ENCODE measurements at regions not wholly inside any gene's neighbourhood (a gene's known extent, or its start where the extent isn't known, plus 50 kb on each side); places are given as distances from the start of the nearest gene placed in this dataset.
A peak's percentile ranks its signal among the peaks of the same experiment; 100 is the strongest.

GRCh38 chr22:47394504-47395440, 632.3 kb downstream of the TBC1D22A start:
- Histone ChIP-seq H3K27ac (ENCODE audit: extremely low read depth, low read depth, low read length) (no peak overlapping the region), H3K4me1 (ENCODE audit: control insufficient read depth, insufficient read depth, low read length) (no peaks in the 10 kb centered on the region), H3K4me3 (ENCODE audit: low read depth, low read length) (no peak overlapping the region), H3K9me3 (ENCODE audit: control insufficient read depth, insufficient read depth, low read depth, low read length) (no peaks in the 10 kb centered on the region), H3K36me3 (ENCODE audit: control insufficient read depth in 2 of 2, insufficient read depth in 1 of 2, low read length in 2 of 2) (no peaks in the 10 kb centered on the region)
- POLR2A ChIA-PET, result no interaction called here
- CTCF ChIA-PET, result no interaction called here
- TF ChIP-seq KLF9 (tag by site-specific recombination; IDR thresholded peaks at IDR 0.05; ENCODE audit: low read depth), result no peak
- no peak for TF ChIP-seq PRDM1 (tag by site-specific recombination; IDR thresholded peaks at IDR 0.05)
- TF ChIP-seq BCL11A (tag by site-specific recombination; IDR thresholded peaks at IDR 0.05; ENCODE audit: low read depth), result no peak
- TF ChIP-seq RBAK (tag by site-specific recombination; IDR thresholded peaks at IDR 0.05), result no peak
- no peak for TF ChIP-seq ZNF37A (tag by site-specific recombination; IDR thresholded peaks at IDR 0.05)
- no peak for TF ChIP-seq ZNF18 (tag by site-specific recombination; IDR thresholded peaks at IDR 0.05)
- no peak for TF ChIP-seq ZFP3 (tag by site-specific recombination; IDR thresholded peaks at IDR 0.05; ENCODE audit: low read depth)
- TF ChIP-seq GLI4 (tag by site-specific recombination; IDR thresholded peaks at IDR 0.05), result no peak
- TF ChIP-seq KLF8 (tag by site-specific recombination; IDR thresholded peaks at IDR 0.05), result no peak
- no peak for TF ChIP-seq ZFP41 (tag by site-specific recombination; IDR thresholded peaks at IDR 0.05; ENCODE audit: borderline replicate concordance)
- TF ChIP-seq ZNF621 (tag by site-specific recombination; IDR thresholded peaks at IDR 0.05), result no peak
- TF ChIP-seq WT1 (tag by site-specific recombination; IDR thresholded peaks at IDR 0.05), result no peak
- TF ChIP-seq PRDM6 (tag by site-specific recombination; IDR thresholded peaks at IDR 0.05), result no peak

- no peak overlapping the region for H3K27ac ChIP-seq (ENCODE audit: extremely low read depth, low read depth, low read length)
- no peaks in the 10 kb centered on the region for H3K36me3 ChIP-seq (ENCODE audit: control insufficient read depth in 2 of 2, insufficient read depth in 1 of 2, low read length in 2 of 2)
- no peak overlapping the region for H3K4me3 ChIP-seq (ENCODE audit: low read depth, low read length)
- POLR2A ChIA-PET, result no interaction called here
- no peaks in the 10 kb centered on the region for H3K4me1 ChIP-seq (ENCODE audit: control insufficient read depth, insufficient read depth, low read length)
- CTCF ChIA-PET, result no interaction called here
- peak; percentile 83 for TF ChIP-seq ZIC2 (tag by site-specific recombination; IDR thresholded peaks at IDR 0.05)
- TF ChIP-seq SP2 (tag by site-specific recombination; IDR thresholded peaks at IDR 0.05), result no peak
- no peak for TF ChIP-seq ZNF214 (tag by site-specific recombination; IDR thresholded peaks at IDR 0.05; ENCODE audit: borderline replicate concordance)
- H3K9me3 ChIP-seq (ENCODE audit: control insufficient read depth, insufficient read depth, low read depth, low read length), result no peaks in the 10 kb centered on the region
Measured at GRCh38 chr22:47393191-47393590, 630.7 kb downstream of the TBC1D22A start.

- POLR2A ChIA-PET, result no interaction called here
- Histone ChIP-seq H3K27ac (ENCODE audit: extremely low read depth, low read depth, low read length) (no peak overlapping the region), H3K36me3 (ENCODE audit: control insufficient read depth in 2 of 2, insufficient read depth in 1 of 2, low read length in 2 of 2) (no peaks in the 10 kb centered on the region), H3K4me3 (ENCODE audit: low read depth, low read length) (no peak overlapping the region), H3K9me3 (ENCODE audit: control insufficient read depth, insufficient read depth, low read depth, low read length) (no peaks in the 10 kb centered on the region), H3K4me1 (ENCODE audit: control insufficient read depth, insufficient read depth, low read length) (no peaks in the 10 kb centered on the region)
- CTCF ChIA-PET, result no interaction called here
- no peak for TF ChIP-seq ZNF341 (tag by site-specific recombination; IDR thresholded peaks at IDR 0.05; ENCODE audit: low read depth)
- TF ChIP-seq ZNF518A (tag by site-specific recombination; conservative IDR thresholded peaks at IDR 0.05; ENCODE audit: low read depth), result no peak
- no peak for TF ChIP-seq ZNF747 (tag by site-specific recombination; IDR thresholded peaks at IDR 0.05)
- no peak for TF ChIP-seq ZSCAN5A (tag by site-specific recombination; IDR thresholded peaks at IDR 0.05)
- no peak for TF ChIP-seq FEZF1 (tag by site-specific recombination; IDR thresholded peaks at IDR 0.05)
- TF ChIP-seq ZNF214 (tag by site-specific recombination; IDR thresholded peaks at IDR 0.05; ENCODE audit: borderline replicate concordance), result no peak
- TF ChIP-seq HOXD13 (CRISPR knock-in tag; IDR thresholded peaks at IDR 0.05; ENCODE audit: borderline replicate concordance), result no peak
Measured at GRCh38 chr22:47392729-47393128, 630.3 kb downstream of the TBC1D22A start.
